Mucosa of descending colon (tissue), 3 donors: ENCODE measurements at regions not wholly inside any gene's neighbourhood (a gene's known extent, or its start where the extent isn't known, plus 50 kb on each side); places are given as distances from the start of the nearest gene placed in this dataset.

Experiments used
- ATAC-seq: fragments of 200-7000 bp; cut with Tn5 transposase; one replicate; pipeline ENCODE4 v1.9.1; 2020; ENCODE audit warnings: mild to moderate bottlenecking, moderate library complexity
- DNase-seq, 3 donors: peaks; one replicate each; pipeline ENCODE4 v3.0.0-alpha.2; 2020
- H3K36me3 ChIP-seq: fragments of 200-600 bp; one replicate; pipeline ENCODE4 v1.8.0; 2021; ENCODE audit warnings: low read depth, mild to moderate bottlenecking
- H3K4me1 ChIP-seq: fragments of 200-600 bp; one replicate; pipeline ENCODE4 v1.8.0; 2021; ENCODE audit warnings: low read depth, mild to moderate bottlenecking
- H3K4me3 ChIP-seq: fragments of 200-600 bp; one replicate; pipeline ENCODE4 v1.8.0; 2021; ENCODE audit warnings: mild to moderate bottlenecking
- H3K9me3 ChIP-seq: fragments of 200-600 bp; one replicate; pipeline ENCODE4 v1.8.0; 2021; ENCODE audit warnings: mild to moderate bottlenecking
- CTCF ChIP-seq: fragments of 200-600 bp; IDR thresholded peaks from one replicate; pipeline ENCODE4 v1.8.0; 2022; ENCODE audit warnings: antibody characterized with exemption, mild to moderate bottlenecking
- intact Hi-C, 2 donors: fragments of 100-400 bp; cut with DNase I in 1 of 2; cut with micrococcal nuclease in 1 of 2; formaldehyde crosslinking; loops; one replicate each; pipeline versions ENCODE4 v1.11.0 to v1.11.1; 2022; cut with DNase I, micrococcal nuclease
- donor health status: DM: no; HTN: no; CAD: no; lungs with moderate emphysema.
- donor health status: DM: no; HTN: no; CAD: no.
- donor health status: DM: no; HTN: yes; CAD: no.

GRCh38 chr19:30076101-30076551, 134.1 kb downstream of the URI1 start:
- Histone ChIP-seq H3K4me1 (no peaks in the 10 kb centered on the region), H3K9me3 (no peaks in the 10 kb centered on the region), H3K4me3 (no peak overlapping the region), H3K36me3 (no peaks in the 10 kb centered on the region)
- no peak for TF ChIP-seq CTCF
- DNase-seq = peak in 1 of 3 donors; percentile 18
- no peak for ATAC-seq
- intact Hi-C loops = no loop called here

- intact Hi-C loops = no loop called here
- DNase-seq (peak in 1 of 3 donors; percentile 32), ATAC-seq (no peak)
- no peaks in the 10 kb centered on the region for H3K4me1 ChIP-seq
- no peaks in the 10 kb centered on the region for H3K36me3 ChIP-seq
- no peak for TF ChIP-seq CTCF
- H3K4me3 ChIP-seq = no peak overlapping the region
- no peaks in the 10 kb centered on the region for H3K9me3 ChIP-seq
Measured at GRCh38 chr19:30076751-30077670, 135.0 kb downstream of the URI1 start.

GRCh38 chr19:30077851-30078355, 135.9 kb downstream of the URI1 start:
- Histone ChIP-seq H3K4me1 (no peaks in the 10 kb centered on the region), H3K9me3 (no peaks in the 10 kb centered on the region), H3K36me3 (no peaks in the 10 kb centered on the region), H3K4me3 (no peak overlapping the region)
- ATAC-seq = no peak
- no peak for TF ChIP-seq CTCF
- DNase-seq = peak in 1 of 3 donors; percentile 21
- intact Hi-C loops = no loop called here

GRCh38 chr19:30078381-30078910, 136.4 kb downstream of the URI1 start:
- Histone ChIP-seq H3K4me3 (no peak overlapping the region), H3K4me1 (no peaks in the 10 kb centered on the region), H3K36me3 (no peaks in the 10 kb centered on the region), H3K9me3 (no peaks in the 10 kb centered on the region)
- no peak for ATAC-seq
- DNase-seq = no peak
- TF ChIP-seq CTCF = no peak
- intact Hi-C loops = no loop called here

GRCh38 chr19:30079200-30079599, 137.2 kb downstream of the URI1 start:
- no peak for ATAC-seq
- intact Hi-C loops = no loop called here

More at GRCh38 chr19:30079200-30079599, 137.2 kb downstream of the URI1 start:
- Histone ChIP-seq H3K9me3 (no peaks in the 10 kb centered on the region), H3K36me3 (no peaks in the 10 kb centered on the region), H3K4me1 (no peaks in the 10 kb centered on the region), H3K4me3 (no peak overlapping the region)
- TF ChIP-seq CTCF = no peak
- no peak for DNase-seq
